ENCODE measurements at regions not wholly inside any gene's neighbourhood (a gene's known extent, or its start where the extent isn't known, plus 50 kb on each side); places are given as distances from the start of the nearest gene placed in this dataset.

DNA sequence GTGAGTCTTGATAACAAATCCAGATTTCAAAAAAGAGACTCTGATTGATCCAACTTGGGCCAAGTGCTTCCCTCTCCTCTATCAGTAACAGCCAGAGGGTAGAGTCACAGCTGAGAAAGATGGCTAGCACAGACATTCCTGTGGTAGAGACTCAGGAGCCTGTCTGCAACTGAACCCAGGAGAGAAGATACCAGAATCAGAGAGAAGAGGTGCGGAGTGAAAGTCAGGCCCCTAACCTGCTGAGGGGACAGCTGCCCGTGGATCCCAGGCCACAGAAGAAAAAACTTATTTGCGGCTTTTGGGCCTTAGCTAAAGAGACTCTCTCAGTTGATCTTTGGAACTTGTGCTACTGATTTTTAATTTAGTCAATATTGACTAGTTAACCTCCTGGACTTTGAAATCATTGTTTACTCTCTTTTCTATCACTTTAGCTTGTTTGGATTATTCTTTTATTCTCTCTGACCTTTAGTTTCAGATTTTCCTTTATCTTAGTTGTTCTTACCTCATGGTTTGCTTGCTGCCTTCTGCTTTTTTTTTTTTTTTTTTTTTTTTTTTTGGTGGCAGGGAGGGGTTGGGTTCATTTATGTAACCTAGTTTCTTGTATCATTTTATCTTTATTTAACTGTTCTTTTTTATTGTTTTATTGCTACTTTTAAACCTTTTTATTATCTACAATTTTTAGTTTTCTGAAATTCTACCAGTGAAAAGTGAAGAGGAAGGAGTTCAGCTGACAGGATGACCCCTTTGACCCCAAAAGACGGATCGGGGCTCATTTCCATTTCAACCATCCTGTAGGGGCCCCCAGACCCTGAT lies 154.9 kb upstream of the KRR1 start:
- TF ChIP-seq, protein P1, sequence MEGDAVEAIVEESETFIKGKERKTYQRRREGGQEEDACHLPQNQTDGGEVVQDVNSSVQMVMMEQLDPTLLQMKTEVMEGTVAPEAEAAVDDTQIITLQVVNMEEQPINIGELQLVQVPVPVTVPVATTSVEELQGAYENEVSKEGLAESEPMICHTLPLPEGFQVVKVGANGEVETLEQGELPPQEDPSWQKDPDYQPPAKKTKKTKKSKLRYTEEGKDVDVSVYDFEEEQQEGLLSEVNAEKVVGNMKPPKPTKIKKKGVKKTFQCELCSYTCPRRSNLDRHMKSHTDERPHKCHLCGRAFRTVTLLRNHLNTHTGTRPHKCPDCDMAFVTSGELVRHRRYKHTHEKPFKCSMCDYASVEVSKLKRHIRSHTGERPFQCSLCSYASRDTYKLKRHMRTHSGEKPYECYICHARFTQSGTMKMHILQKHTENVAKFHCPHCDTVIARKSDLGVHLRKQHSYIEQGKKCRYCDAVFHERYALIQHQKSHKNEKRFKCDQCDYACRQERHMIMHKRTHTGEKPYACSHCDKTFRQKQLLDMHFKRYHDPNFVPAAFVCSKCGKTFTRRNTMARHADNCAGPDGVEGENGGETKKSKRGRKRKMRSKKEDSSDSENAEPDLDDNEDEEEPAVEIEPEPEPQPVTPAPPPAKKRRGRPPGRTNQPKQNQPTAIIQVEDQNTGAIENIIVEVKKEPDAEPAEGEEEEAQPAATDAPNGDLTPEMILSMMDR (IDR thresholded peaks at IDR 0.05): no peak
- no peak for TF ChIP-seq POLR2A (IDR thresholded peaks at IDR 0.05)

Measured in heart left ventricle (tissue), 13 donors.